Trophoblast cell (in vitro differentiated cells and primary cell): ENCODE measurements at regions not wholly inside any gene's neighbourhood (a gene's known extent, or its start where the extent isn't known, plus 50 kb on each side); places are given as distances from the start of the nearest gene placed in this dataset.
A peak's percentile ranks its signal among the peaks of the same experiment; 100 is the strongest.

Source experiments
- DNase-seq, 2 donors: peaks; one replicate each; pipeline ENCODE4 v3.0.0-alpha.2; 2016
- H2AFZ ChIP-seq: 2 replicates; pipeline ENCODE4 v1.6.1; 2013; ENCODE audit warnings: low read length, moderate library complexity, mild to moderate bottlenecking; ENCODE audit not compliant: insufficient read depth, poor library complexity
- H2AK5ac ChIP-seq: 2 replicates; pipeline ENCODE4 v1.6.1; 2013; ENCODE audit warnings: mild to moderate bottlenecking, low read length
- H2BK120ac ChIP-seq: 2 replicates; pipeline ENCODE4 v1.6.1; 2013; ENCODE audit warnings: low read length, mild to moderate bottlenecking, moderate library complexity; ENCODE audit not compliant: insufficient read depth, poor library complexity
- H2BK12ac ChIP-seq: 2 replicates; pipeline ENCODE4 v1.6.1; 2013; ENCODE audit warnings: mild to moderate bottlenecking, low read length, moderate library complexity
- H2BK5ac ChIP-seq: 2 replicates; pipeline ENCODE4 v1.6.1; 2013; ENCODE audit warnings: low read length, low read depth, moderate library complexity, mild to moderate bottlenecking; ENCODE audit not compliant: poor library complexity
- H3K14ac ChIP-seq: 2 replicates; pipeline ENCODE4 v1.6.1; 2013; ENCODE audit warnings: mild to moderate bottlenecking, low read length
- H3K18ac ChIP-seq: 2 replicates; pipeline ENCODE4 v1.6.1; 2013; ENCODE audit warnings: mild to moderate bottlenecking, low read length
- H3K23ac ChIP-seq: 2 replicates; pipeline ENCODE4 v1.6.1; 2013; ENCODE audit warnings: low read length
- H3K27ac ChIP-seq: 2 replicates; pipeline ENCODE4 v1.5.1; 2013; ENCODE audit warnings: low read depth, mild to moderate bottlenecking, inconsistent platforms, low read length, moderate library complexity
- H3K27me3 ChIP-seq: 2 replicates; pipeline ENCODE4 v1.6.1; 2013; ENCODE audit warnings: inconsistent platforms, mild to moderate bottlenecking, low read length, moderate library complexity; ENCODE audit not compliant: insufficient read depth
- H3K36me3 ChIP-seq, 2 experiments: 1 replicate in 1 of 2; 2 replicates in 1 of 2; pipeline ENCODE4 v1.6.1; 2013; ENCODE audit warnings: low read length in 2 of 2, mild to moderate bottlenecking in 2 of 2, moderate library complexity in 1 of 2; ENCODE audit not compliant: insufficient read depth in 2 of 2, control insufficient read depth in 1 of 2
- H3K4ac ChIP-seq: 2 replicates; pipeline ENCODE4 v1.6.1; 2013; ENCODE audit warnings: low read depth, mild to moderate bottlenecking, low read length, moderate library complexity
- H3K4me1 ChIP-seq, 2 experiments: 1 replicate in 1 of 2; 2 replicates in 1 of 2; pipeline ENCODE4 v1.6.1; 2013; ENCODE audit warnings: low read length in 2 of 2, mild to moderate bottlenecking in 2 of 2, moderate library complexity in 1 of 2; ENCODE audit not compliant: insufficient read depth in 2 of 2, control insufficient read depth in 1 of 2
- H3K4me2 ChIP-seq: 2 replicates; pipeline ENCODE4 v1.6.1; 2013; ENCODE audit warnings: inconsistent platforms, mild to moderate bottlenecking, low read length, moderate library complexity
- H3K4me3 ChIP-seq: 2 replicates; pipeline ENCODE4 v1.5.1; 2013; ENCODE audit warnings: mild to moderate bottlenecking, low read depth, low read length, inconsistent platforms
- H3K79me1 ChIP-seq: one replicate; pipeline ENCODE4 v1.6.1; 2013; ENCODE audit warnings: low read length
- H3K79me2 ChIP-seq: 2 replicates; pipeline ENCODE4 v1.6.1; 2013; ENCODE audit warnings: low read length, mild to moderate bottlenecking; ENCODE audit not compliant: control insufficient read depth, insufficient read depth, poor library complexity
- H3K9ac ChIP-seq: 2 replicates; pipeline ENCODE4 v1.6.1; 2013; ENCODE audit warnings: mild to moderate bottlenecking, low read length
- H3K9me3 ChIP-seq: 2 replicates; pipeline ENCODE4 v1.6.1; 2013; ENCODE audit warnings: low read depth, mild to moderate bottlenecking, control low read depth, inconsistent platforms, low read length; ENCODE audit not compliant: insufficient read depth
- H4K12ac ChIP-seq: 2 replicates; pipeline ENCODE4 v1.6.1; 2013; ENCODE audit warnings: low read depth, mild to moderate bottlenecking, low read length, moderate library complexity
- H4K8ac ChIP-seq: 2 replicates; pipeline ENCODE4 v1.6.1; 2013; ENCODE audit warnings: low read depth, mild to moderate bottlenecking, low read length, moderate library complexity
- H4K91ac ChIP-seq: one replicate; pipeline ENCODE4 v1.6.1; 2013; ENCODE audit warnings: low read depth, mild to moderate bottlenecking, low read length, moderate library complexity
- WGBS: extraction: QIAGEN DNeasy Blood & Tissue Kit; methylation state at CpG from one replicate; pipeline ENCODE4 v1.1.7; 2013; ENCODE audit warnings: missing lambda C conversion rate; ENCODE audit not compliant: insufficient read length, insufficient coverage; ENCODE audit errors: extremely low coverage; 5-methylcytosine and 5-hydroxymethylcytosine counted together

DNA sequence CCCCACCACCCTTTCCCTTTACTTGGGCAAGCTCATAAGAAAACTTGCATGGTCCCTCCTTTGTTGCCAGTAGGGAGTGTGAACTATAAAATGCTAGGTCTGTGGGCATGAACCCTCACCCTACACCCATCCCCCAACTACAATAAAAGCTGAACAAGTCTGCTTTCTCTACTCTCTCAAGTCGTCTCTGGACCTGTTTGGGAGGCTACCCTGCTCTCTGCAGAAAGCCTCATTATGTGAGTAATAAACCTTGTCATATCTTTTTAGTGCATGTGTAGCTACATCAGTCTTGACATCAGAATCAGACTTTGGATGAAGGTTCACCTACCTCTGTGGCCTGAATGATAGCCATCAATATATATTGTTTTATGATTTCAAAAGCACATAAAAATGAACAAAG, 155.4 kb upstream of the FAM241A start:
- Histone ChIP-seq H4K91ac (no peak overlapping the region), H3K9me3 (no peaks in the 10 kb centered on the region), H2BK120ac (no peak overlapping the region), H3K23ac (no peak overlapping the region), H3K4me3 (no peak overlapping the region), H3K4me2 (no peak overlapping the region), H2AK5ac (no peak overlapping the region), H2AFZ (no peak overlapping the region), H3K4me1 (no peaks in the 10 kb centered on the region), H4K8ac (no peak overlapping the region), H3K18ac (no peak overlapping the region), H3K9ac (no peak overlapping the region), H3K79me1 (no peaks in the 10 kb centered on the region), H3K27me3 (no peaks in the 10 kb centered on the region), H3K27ac (no peak overlapping the region), H3K36me3 (no peaks in the 10 kb centered on the region), H4K12ac (no peak overlapping the region), H3K4ac (no peak overlapping the region), H2BK5ac (no peak overlapping the region), H3K79me2 (no peaks in the 10 kb centered on the region), H2BK12ac (no peak overlapping the region), H3K14ac (no peak overlapping the region)
- no peak for DNase-seq
- no CpG with 5 or more reads among the region's 1 CpG for WGBS

DNA sequence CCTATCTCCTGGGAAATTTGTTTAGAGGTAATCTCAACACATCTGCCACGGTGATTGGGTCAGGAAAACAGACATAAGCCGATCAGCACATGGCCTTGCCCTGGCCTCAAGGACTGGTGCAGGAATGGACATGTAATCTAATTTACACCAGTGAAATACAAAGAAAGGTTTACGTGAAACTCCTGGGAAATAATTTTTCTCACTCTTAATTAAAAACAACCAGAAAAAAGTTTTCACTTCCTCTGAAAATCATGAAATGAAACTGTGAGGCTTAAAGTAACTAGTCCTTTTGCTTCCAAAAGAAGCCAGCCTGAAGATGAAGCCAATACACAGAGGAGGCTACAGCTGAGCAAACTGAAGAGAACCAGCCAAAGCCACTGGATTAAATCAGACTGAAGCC, 154.1 kb upstream of the FAM241A start:
- no peaks in the 10 kb centered on the region for H3K79me2 ChIP-seq
- no peak overlapping the region for H3K23ac ChIP-seq
- H3K36me3 ChIP-seq = no peaks in the 10 kb centered on the region
- H3K9me3 ChIP-seq = no peaks in the 10 kb centered on the region
- no peaks in the 10 kb centered on the region for H3K4me1 ChIP-seq
- H4K91ac ChIP-seq = no peak overlapping the region
- H3K9ac ChIP-seq = no peak overlapping the region
- H2AK5ac ChIP-seq = no peak overlapping the region
- H4K8ac ChIP-seq = no peak overlapping the region
- WGBS = no CpG with 5 or more reads among the region's 3 CpGs
- no peak overlapping the region for H3K4me2 ChIP-seq
- DNase-seq = no peak
- no peak overlapping the region for H3K14ac ChIP-seq
- no peaks in the 10 kb centered on the region for H3K27me3 ChIP-seq
- no peak overlapping the region for H3K4ac ChIP-seq
- H4K12ac ChIP-seq = no peak overlapping the region
- H2AFZ ChIP-seq = no peak overlapping the region
- H3K18ac ChIP-seq = no peak overlapping the region
- no peak overlapping the region for H3K4me3 ChIP-seq
- H3K27ac ChIP-seq = no peak overlapping the region
- H3K79me1 ChIP-seq = no peaks in the 10 kb centered on the region
- H2BK120ac ChIP-seq = no peak overlapping the region
- no peak overlapping the region for H2BK12ac ChIP-seq
- H2BK5ac ChIP-seq = no peak overlapping the region

DNA sequence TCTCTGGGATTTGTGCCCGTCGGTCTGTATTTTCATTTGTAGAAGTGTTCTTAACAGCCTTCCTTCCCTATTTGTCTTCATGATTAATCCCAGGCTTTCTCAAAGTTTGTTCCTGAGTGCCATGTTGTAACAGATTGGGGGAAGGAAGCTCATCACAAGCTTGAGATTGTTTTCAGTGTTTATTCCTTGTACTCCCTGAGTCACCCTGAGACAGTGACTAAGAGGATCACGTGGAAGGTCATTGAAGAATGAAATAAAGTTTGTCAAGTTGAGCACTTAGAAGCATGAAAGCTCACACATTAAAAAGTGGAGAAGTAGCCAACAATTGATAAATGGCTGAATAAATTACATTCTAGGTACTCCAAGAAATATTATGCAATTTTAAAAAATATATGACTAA, 153.5 kb upstream of the FAM241A start:
- WGBS = no CpG with 5 or more reads among the region's 3 CpGs
- H3K4me2 ChIP-seq = no peak overlapping the region

DNA sequence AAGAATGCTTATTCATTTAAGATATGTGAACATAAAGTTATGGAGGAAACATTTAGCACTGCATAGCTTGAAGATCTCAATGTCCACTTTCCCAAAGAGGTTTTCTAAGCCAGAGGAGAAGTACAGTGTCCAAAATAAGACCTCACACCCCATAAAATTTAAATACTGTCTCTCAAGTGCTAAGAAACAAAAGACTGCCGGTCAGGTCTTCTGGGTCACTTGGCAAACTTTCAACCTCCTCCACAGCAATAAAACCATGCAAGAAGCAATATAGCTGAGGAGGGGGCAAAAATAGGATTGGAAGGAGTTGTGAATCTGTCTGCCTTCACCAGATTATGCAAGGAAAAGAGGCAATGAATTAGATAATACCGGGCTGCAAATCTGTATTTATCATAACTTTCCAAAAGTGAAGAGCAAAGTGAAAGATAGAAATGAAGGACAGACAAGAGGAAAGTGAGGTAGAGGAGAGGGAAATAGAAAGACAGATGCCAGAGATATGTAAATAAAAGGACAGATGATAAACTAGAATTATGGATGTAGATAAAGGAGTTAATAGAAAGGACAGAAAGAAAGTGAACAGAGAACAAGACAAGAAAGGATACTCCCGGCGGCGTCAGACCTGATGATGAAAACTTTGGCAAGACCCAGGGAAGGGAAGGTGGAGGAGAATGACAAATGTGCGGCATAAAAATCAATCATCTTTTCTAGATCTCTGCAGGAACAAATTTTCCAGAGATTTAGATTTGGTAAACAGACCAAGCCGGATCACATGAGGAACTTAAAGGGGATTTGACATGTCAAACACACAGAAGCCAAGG, 152.7 kb upstream of the FAM241A start:
- H2BK5ac ChIP-seq = no peak overlapping the region

More for the DNA sequence above, 153.5 kb upstream of the FAM241A start:
- Histone ChIP-seq H3K9me3 (no peaks in the 10 kb centered on the region), H2BK12ac (no peak overlapping the region), H2AFZ (no peak overlapping the region), H4K8ac (no peak overlapping the region), H3K27ac (no peak overlapping the region), H3K27me3 (no peaks in the 10 kb centered on the region), H3K4ac (no peak overlapping the region), H2BK120ac (no peak overlapping the region), H3K9ac (no peak overlapping the region), H3K4me1 (no peaks in the 10 kb centered on the region), H3K23ac (no peak overlapping the region), H3K14ac (no peak overlapping the region), H3K79me2 (no peaks in the 10 kb centered on the region), H4K12ac (no peak overlapping the region), H2BK5ac (no peak overlapping the region), H3K4me3 (no peak overlapping the region), H3K36me3 (no peaks in the 10 kb centered on the region), H3K79me1 (no peaks in the 10 kb centered on the region), H4K91ac (no peak overlapping the region), H2AK5ac (no peak overlapping the region), H3K18ac (no peak overlapping the region)
- DNase-seq = peak in 1 of 2 donors; percentile 38

More for the DNA sequence above, 152.7 kb upstream of the FAM241A start:
- Histone ChIP-seq H2BK12ac (no peak overlapping the region), H3K4ac (no peak overlapping the region), H3K27ac (no peak overlapping the region), H2BK120ac (no peak overlapping the region), H3K9me3 (no peaks in the 10 kb centered on the region), H3K23ac (no peak overlapping the region), H3K18ac (no peak overlapping the region), H2AK5ac (no peak overlapping the region), H3K4me1 (no peaks in the 10 kb centered on the region), H4K8ac (no peak overlapping the region), H3K27me3 (no peaks in the 10 kb centered on the region), H3K79me1 (no peaks in the 10 kb centered on the region), H3K4me2 (no peak overlapping the region), H3K36me3 (no peaks in the 10 kb centered on the region), H4K91ac (no peak overlapping the region), H3K79me2 (no peaks in the 10 kb centered on the region), H2AFZ (no peak overlapping the region), H4K12ac (no peak overlapping the region), H3K9ac (no peak overlapping the region), H3K4me3 (no peak overlapping the region), H3K14ac (no peak overlapping the region)
- no peak for DNase-seq
- no CpG with 5 or more reads among the region's 7 CpGs for WGBS
